ENCODE measurements at regions not wholly inside any gene's neighbourhood (a gene's known extent, or its start where the extent isn't known, plus 50 kb on each side); places are given as distances from the start of the nearest gene placed in this dataset.

DNA sequence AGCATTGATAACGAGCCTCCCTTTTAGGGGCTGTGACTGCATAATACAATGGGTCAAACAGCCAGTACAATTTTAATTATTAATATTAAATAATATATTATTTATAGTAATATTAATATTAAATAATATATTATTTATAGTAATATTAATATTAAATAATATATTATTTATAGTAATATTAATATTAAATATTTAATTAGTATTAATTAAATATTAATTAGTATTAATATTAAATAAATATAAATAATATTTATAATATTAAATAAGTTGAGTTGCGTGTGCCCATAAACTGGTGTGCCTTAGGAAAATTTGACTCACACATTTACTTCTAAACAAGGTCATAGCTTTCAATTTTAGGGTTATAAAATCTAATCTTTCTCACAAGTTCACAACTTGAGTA lies 509.3 kb upstream of the RGS18 start:
- DNase-seq = no peak
- Mint-ChIP-seq H3K9me3 (peaks cover 14% of the 10 kb centered on the region), H3K36me3 (ENCODE audit: low read depth) (no peaks in the 10 kb centered on the region), H3K27ac (no peak overlapping the region), H3K27me3 (ENCODE audit: insufficient read depth) (peaks cover 2% of the 10 kb centered on the region; the same call in 1 of the 2 replicates), H3K4me3 (no peak overlapping the region), H3K4me1 (ENCODE audit: low read depth) (no peaks in the 10 kb centered on the region)
- TF ChIP-seq, protein P1, sequence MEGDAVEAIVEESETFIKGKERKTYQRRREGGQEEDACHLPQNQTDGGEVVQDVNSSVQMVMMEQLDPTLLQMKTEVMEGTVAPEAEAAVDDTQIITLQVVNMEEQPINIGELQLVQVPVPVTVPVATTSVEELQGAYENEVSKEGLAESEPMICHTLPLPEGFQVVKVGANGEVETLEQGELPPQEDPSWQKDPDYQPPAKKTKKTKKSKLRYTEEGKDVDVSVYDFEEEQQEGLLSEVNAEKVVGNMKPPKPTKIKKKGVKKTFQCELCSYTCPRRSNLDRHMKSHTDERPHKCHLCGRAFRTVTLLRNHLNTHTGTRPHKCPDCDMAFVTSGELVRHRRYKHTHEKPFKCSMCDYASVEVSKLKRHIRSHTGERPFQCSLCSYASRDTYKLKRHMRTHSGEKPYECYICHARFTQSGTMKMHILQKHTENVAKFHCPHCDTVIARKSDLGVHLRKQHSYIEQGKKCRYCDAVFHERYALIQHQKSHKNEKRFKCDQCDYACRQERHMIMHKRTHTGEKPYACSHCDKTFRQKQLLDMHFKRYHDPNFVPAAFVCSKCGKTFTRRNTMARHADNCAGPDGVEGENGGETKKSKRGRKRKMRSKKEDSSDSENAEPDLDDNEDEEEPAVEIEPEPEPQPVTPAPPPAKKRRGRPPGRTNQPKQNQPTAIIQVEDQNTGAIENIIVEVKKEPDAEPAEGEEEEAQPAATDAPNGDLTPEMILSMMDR (IDR thresholded peaks at IDR 0.05) = no peak

DNA sequence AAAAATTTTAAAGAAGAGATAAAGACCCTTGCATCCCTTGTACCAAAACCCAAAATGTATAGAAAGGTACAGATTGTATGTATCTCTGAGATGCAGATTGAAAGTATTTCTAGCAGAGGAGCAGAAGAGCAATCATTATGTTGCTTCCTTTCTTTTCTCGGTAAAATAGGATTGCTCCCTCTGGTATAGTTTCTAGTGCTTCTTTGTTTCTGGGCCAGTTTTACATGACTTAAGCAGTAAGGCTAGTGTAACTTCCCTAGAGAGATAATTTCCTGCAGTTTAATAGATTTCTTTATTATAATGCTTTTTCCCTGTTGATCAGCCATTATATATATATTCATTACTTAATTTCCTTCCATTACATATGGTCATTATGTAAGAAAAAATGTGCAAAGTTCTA lies 496.2 kb upstream of the RGS18 start:
- no peaks in the 10 kb centered on the region for H3K27me3 Mint-ChIP-seq (ENCODE audit: insufficient read depth)

DNA sequence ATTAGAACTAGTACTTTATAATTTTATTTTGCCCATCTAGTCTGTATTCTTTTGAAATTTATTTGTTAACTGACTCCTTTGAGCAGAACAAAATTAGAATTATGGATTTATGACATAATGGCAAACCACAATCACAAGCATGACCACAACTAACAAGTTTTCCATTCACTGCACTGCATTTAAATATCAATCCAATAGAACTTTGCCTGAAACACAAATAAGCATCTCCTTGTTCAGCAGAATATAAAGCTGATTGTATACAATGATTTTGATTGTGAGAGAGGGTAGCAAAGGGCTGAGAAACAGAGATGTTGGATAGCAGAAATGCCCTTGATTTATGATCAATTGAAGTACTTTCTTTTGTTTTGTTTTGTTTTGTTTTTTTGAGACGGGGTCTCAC lies 495.5 kb upstream of the RGS18 start:
- no peak for DNase-seq
- H3K36me3 Mint-ChIP-seq (ENCODE audit: low read depth) = no peaks in the 10 kb centered on the region
- no peaks in the 10 kb centered on the region for H3K27me3 Mint-ChIP-seq (ENCODE audit: insufficient read depth)
- TF ChIP-seq, protein P1 (IDR thresholded peaks at IDR 0.05) = no peak
- no peak overlapping the region for H3K27ac Mint-ChIP-seq
- H3K4me3 Mint-ChIP-seq = no peak overlapping the region
- H3K4me1 Mint-ChIP-seq (ENCODE audit: low read depth) = no peaks in the 10 kb centered on the region
- H3K9me3 Mint-ChIP-seq = peaks cover 15% of the 10 kb centered on the region

More for the DNA sequence above, 496.2 kb upstream of the RGS18 start:
- Mint-ChIP-seq H3K9me3 (peaks cover 20% of the 10 kb centered on the region), H3K27ac (no peak overlapping the region), H3K36me3 (ENCODE audit: low read depth) (no peaks in the 10 kb centered on the region), H3K4me1 (ENCODE audit: low read depth) (no peaks in the 10 kb centered on the region), H3K4me3 (no peak overlapping the region)
- no peak for DNase-seq
- TF ChIP-seq, protein P1 (IDR thresholded peaks at IDR 0.05) = no peak

DNA sequence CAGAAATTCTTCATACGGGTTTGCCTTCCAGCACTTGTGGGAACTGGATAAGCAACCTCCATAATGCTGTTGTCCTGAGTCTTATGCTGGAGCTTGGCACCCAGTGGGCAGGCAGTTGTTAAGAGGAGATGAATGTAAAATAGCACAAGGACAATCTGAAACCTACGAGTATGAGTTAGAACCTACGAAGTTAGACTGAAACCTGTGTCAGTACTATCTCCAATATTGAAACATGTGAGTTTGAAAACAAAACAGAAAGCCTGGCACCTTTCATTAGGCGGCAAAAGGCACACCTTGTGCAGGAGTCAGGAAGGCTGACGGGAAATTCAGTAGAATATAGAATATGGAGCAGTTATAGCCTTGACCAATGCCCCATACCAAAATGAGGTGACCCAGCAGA lies 489.7 kb upstream of the RGS18 start:
- Mint-ChIP-seq H3K27me3 (ENCODE audit: insufficient read depth) (no peaks in the 10 kb centered on the region), H3K36me3 (ENCODE audit: low read depth) (no peaks in the 10 kb centered on the region), H3K4me1 (ENCODE audit: low read depth) (no peaks in the 10 kb centered on the region), H3K27ac (no peak overlapping the region), H3K4me3 (no peak overlapping the region), H3K9me3 (peaks cover 24% of the 10 kb centered on the region)
- DNase-seq = no peak
- TF ChIP-seq, protein P1 (IDR thresholded peaks at IDR 0.05) = no peak

DNA sequence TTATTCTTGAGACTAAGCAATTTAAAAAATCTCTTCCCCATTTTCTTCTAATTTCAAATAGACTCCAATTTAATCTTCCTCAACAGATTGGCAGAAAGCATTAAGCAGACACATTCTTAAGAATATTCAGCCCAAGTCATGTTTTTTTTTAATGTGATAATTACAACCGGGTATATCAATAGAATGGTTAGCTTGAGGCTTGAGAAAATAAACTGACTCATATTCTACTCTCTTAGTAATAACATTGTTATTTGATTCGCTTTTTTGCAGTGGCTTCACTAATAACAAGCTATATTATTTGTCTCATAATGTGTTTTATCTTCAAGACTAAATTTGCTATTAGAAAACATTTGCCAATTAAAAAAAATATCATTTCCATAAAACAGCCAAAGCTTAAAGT lies 488.6 kb upstream of the RGS18 start:
- Mint-ChIP-seq H3K36me3 (ENCODE audit: low read depth) (no peaks in the 10 kb centered on the region), H3K4me1 (ENCODE audit: low read depth) (no peaks in the 10 kb centered on the region), H3K27ac (no peak overlapping the region), H3K27me3 (ENCODE audit: insufficient read depth) (no peaks in the 10 kb centered on the region), H3K9me3 (peaks cover 17% of the 10 kb centered on the region), H3K4me3 (no peak overlapping the region)
- TF ChIP-seq, protein P1 (IDR thresholded peaks at IDR 0.05) = no peak
- no peak for DNase-seq

DNA sequence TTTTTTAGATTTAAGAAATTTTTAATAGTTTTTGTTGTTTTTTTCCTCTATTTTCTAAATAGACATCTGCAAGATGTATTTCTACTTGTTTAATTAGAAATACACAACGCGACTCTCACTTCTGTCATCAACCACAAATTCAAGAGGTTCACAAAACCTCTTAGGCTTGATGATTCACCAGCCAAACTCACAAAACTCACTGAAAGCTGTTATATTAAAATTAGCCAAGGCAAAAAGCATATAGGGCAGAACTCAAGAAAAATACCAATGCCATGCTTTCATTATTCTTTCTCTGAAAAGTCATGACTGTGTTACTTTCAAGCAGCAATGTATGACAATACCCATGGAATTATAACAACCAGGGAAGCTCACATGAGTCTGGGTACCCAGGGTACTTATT lies 487.0 kb upstream of the RGS18 start:
- Mint-ChIP-seq H3K36me3 (ENCODE audit: low read depth) (no peaks in the 10 kb centered on the region), H3K4me1 (ENCODE audit: low read depth) (no peaks in the 10 kb centered on the region), H3K27me3 (ENCODE audit: insufficient read depth) (no peaks in the 10 kb centered on the region), H3K9me3 (peaks cover 13% of the 10 kb centered on the region), H3K27ac (no peak overlapping the region), H3K4me3 (no peak overlapping the region)
- TF ChIP-seq, protein P1 (IDR thresholded peaks at IDR 0.05) = no peak
- no peak for DNase-seq
